HG02938 (cell line): ENCODE measurements at regions not wholly inside any gene's neighbourhood (a gene's known extent, or its start where the extent isn't known, plus 50 kb on each side); places are given as distances from the start of the nearest gene placed in this dataset.
"Not testable (repeated sequence)": the region's sequence is repeated elsewhere in the genome, so short reads cannot be mapped to it uniquely, and the experiment has no call there.

Source experiments
- ATAC-seq: cut with Tn5 transposase; IDR thresholded peaks from one replicate; pipeline ENCODE4 v1.9.1; 2021; ENCODE audit warnings: mild to moderate bottlenecking, moderate library complexity; ENCODE audit not compliant: unreplicated experiment

DNA sequence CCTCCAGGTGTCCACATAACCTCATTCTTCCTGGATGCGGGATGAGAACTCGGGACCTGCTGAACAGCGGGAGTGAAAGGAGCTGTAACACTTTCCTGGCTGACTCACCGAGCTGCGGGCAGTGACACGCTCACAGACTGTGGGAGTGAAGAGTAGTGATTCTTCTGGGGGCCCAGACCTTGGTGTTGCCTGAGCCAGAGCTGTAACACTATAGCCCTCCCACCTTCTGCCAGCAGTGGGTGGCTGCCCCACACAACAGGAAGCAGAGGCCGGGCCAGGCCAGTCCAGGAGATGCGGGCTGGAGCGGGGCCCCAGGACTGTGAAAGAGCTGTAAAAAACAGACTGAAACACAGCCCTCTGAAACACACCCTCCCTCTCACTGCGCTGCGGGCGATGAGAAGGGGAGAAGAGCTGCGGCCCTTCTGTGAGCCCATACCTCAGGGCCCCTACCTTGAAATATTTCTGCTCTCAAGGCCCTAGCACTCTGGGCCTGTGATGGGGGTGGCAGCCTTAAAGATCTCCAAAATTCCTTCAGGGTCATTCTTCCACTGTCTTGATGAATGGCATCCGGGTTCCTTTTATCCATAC is 464.0 kb upstream of the CCDC54 start:
- ATAC-seq: no peak

DNA sequence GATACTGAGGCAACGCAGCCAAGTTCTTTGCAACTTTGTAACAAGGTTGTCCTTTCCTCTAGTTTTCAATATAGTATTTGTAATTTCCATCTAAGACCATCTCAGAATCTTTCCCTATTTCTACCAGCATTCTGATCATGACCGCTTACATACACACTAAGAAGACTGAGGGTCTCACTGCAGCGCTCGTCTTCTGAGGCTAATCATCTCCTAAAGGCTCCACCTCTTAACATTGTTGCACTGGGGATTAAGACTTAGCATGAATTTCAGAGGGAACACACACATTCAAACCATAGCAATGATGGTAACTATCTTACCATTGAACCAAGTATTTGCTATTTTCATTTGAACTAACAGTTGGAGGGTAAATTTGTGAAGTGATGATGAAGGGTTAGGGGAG is 463.3 kb upstream of the CCDC54 start:
- ATAC-seq: no peak

DNA sequence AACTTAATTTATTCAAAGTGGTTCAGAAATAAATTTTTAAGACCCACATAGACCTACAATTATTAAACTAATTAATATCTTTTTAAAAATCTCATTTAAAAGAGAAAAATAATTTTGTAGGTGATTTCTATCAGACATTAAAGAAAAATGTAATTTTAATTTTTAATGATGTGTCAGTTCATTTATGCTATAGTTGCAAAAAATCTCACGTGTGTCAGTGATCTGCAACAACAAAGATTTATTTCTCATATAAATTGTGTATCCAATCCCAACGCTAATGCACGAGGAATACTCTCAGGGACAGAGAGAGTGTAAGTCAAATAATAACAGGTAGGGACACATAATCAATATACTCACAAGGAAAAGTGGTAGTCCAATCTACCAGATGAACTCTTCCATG is 456.6 kb upstream of the CCDC54 start:
- ATAC-seq: no peak

DNA sequence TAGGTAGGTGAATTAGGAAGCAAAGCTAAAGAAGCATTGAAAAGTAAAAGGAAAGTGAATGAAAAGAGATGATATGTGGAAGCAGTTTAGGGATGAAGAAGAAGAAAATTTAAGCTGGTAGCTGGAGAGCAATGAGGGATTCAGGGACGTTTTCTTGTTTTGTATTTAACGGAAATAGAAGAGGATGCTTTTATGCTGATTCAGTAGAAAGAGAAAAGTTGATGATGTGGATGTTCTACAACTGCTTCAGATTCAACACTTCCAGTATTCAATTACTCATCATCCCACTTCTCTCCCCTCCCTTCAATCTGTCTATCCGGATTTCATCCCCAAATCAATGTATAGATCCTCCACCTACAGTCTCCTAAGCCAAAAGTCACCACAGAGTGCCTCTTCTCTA is 448.2 kb upstream of the CCDC54 start:
- no peak for ATAC-seq

DNA sequence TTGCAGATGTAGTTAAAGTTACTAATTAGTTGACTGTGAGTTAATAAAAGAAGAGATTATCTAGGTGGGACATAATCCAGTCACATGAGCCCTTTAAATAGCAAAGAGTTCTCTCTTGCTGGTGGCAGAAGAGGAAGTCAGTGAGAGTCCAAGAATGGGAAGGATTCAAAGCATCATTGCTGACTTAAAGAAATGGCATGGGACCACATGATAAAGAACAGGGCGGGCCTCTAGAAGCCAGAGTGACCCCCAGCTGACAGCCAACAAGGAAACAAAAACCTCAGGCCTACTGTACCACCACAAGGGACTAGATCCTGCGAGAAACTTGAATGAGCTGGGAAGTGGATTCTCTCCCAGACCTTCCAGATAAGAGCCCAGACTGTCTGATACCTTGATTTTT is 447.2 kb upstream of the CCDC54 start:
- no peak for ATAC-seq

DNA sequence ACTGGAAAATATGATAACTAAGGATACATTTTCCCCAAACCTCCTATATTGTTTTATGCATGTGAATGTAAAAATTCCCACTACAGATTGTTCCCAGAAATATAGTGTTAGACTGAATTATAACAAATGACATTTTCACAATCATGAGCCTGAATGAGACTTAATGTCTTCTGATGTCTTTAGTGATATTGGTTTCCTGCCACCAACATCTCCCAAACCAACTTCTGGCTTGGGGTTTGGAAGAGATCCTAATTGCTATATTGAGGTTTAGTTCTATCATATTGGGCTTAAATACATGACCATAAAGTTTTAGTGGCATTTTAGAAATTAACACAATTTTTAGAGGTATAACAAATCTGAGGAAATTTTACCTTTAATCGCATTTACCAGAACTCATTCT is 445.3 kb upstream of the CCDC54 start:
- ATAC-seq: no peak

DNA sequence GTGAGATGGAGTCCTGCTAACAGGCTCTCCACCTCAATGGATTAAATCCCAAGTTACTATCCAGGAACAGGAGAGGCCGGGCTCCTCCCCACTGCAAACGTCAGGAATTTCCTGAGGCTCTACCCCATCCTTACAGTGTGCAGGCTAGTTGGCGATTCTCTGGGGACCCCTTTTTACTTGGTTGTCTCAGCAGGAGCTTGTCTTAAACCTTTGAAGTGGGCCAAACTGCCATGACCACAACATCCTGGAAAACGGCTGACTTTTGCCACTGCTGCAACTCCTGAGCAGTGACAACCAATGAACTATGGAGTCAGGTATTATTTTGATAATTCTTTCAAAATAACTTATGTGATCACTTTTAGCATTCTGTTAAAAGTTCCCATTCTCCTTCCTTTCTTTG is 440.9 kb upstream of the CCDC54 start:
- no peak for ATAC-seq

DNA sequence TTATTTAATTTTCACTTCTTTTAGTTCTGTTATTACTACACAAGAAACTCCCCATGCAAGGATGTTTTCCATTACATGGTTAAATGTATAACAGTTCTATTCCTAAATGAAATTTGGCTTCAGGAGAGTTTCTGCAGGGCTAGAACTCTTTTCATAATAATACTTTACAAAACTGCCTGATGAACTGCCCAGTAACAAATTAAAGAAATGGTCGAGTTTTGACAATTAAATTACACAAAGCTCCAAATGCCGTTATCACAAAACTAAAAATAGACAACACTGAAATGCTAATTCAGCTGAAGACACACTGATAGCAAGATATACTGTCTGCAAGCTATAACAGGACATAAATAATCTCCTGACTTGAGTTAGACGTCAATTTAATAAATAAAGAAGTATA is 435.2 kb upstream of the CCDC54 start:
- ATAC-seq: no peak

DNA sequence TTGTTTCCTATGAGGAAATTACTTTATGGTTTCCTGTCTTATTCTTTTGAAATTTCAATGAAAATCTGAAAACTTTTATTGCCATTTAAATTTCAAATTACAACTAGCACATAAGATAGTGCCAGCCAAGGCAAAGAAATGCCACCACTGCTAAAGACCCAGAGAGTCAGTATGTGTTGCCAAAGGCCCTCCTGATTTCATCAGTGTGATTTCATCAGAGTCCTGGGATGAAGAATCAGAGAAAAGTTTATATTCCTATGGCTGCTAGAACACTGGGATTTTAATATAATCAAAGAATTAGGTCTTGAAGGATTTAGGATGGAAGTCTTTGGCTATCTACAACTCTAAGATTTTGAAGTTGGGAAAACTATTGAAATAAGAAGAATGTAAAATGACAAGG is 434.2 kb upstream of the CCDC54 start:
- ATAC-seq: no peak

DNA sequence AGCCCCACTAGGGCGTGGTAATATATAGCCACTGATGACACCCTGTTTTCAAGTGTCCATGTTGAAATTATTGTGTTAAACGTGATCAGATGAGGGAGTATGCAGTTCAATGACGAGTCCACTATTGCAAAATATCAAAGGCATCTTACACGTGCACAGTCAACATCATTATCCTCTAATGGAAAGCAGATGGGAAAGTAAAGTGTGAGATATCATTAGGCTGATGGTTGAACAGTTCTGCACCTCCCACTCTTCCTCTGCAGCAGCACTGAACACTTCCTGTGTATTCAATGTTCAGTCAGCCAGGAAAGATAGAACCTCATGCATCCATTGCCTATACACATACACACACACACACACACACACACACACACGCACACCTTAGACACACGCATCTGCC is 431.8 kb upstream of the CCDC54 start:
- ATAC-seq: no peak

DNA sequence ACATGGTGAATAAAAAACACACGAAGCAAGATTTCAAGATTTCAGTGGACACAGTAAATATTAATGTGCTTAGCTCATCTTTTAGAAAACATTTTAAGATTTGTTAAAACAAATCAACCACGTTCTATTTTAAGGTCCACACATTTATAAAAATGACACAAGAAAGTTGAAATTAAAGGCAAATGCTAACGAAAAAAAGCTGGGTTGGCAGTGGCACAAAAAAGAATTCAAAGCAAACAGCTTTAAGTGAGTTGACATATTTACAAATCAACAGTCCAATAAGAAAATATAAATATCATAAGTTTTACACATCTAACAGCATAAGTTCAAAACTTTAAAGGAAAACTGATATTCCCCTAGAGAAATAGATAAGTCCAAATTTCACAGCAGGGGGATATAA is 430.4 kb upstream of the CCDC54 start:
- ATAC-seq: no peak

DNA sequence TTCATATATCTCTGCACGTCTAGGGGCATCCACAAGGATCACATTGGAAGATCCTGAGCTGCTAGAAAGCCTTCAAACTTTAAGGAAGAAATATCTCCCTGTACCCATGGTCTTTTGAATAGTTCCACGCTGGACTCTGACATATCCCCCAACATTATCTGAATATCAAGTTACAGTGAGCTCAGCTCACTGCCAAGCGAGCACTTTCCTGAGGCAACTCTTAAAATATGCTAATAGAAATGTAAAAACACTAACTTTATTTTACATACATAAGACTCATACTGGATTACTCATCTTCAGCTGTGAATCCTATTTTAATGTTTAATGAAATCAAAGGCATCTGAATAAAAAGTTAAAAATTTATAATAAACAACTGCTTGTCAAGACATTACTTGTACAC is 420.2 kb upstream of the CCDC54 start:
- no peak for ATAC-seq

DNA sequence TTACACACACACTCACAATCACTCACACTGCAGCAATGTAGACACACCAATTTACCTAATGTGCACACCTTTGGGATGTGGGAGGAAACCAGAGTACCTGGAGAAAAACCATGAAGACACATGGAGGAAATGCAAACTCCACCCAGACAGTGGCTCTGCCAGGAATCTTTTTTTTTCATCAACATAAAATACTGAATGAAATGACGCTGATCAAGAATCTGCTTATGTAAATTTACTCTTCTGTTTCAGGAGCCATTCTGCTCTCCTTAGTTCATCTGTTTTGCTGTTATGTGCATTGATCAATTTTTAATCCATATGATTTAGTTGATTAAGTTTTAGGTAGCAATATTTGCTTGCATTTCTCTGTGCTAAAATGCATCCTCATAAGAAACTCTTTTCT is 414.2 kb upstream of the CCDC54 start:
- no peak for ATAC-seq

DNA sequence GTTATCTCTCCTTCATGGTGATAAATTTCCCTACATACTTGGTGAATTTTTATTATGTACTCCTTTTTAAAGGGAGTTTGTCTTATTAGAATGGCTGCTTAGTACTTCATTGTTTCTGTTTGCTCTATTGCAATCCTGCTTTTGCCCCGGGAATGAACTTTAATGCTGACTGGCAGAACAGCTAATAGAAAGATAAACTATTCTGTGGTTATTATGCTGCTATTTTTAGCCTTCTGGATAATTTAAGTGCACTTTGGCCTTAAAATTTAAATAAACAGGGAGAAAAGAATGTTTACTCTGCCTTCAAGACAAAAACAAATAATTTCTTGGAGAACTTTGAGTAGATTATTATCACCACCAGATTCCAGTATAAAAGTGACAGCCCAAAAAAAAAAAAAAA is 413.8 kb upstream of the CCDC54 start:
- no peak for ATAC-seq

DNA sequence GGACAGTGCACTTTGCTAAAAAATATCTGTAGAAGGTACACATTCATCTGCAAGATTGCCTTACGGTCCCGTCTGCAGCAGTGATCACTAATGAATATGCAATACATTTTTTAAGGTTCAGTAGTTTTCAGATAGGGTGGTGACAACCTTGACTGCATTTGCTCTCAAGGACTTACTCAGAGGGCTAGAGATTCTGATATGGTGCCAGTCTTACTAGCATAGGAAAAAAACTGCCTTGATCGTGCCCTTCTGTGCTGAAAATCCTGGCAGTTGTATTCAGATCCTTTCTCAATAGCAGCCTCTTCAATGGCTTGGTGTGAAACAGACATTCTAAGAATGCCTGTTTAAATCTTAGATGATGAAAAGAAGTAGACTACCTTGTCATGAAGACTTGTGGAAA is 411.9 kb upstream of the CCDC54 start:
- ATAC-seq: no peak

DNA sequence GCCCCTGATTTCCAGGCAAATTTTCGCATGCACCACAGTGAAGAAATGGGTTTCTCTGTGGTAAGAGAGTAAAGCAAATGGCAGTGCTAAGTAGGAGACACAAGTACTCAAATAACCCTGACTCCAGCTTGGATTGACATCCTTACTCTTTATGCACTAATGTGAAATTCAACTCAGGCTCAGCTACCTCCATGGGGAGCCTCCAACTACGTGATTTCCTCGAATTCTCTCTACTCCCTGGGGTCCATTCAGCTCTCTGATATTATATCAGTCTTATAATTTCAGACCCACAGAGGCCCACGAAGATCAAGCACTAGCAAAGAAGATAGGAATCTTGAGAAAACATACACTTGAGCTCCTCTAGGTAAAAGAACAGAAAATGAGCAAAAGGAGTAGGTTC is 407.6 kb upstream of the CCDC54 start:
- ATAC-seq: no peak

DNA sequence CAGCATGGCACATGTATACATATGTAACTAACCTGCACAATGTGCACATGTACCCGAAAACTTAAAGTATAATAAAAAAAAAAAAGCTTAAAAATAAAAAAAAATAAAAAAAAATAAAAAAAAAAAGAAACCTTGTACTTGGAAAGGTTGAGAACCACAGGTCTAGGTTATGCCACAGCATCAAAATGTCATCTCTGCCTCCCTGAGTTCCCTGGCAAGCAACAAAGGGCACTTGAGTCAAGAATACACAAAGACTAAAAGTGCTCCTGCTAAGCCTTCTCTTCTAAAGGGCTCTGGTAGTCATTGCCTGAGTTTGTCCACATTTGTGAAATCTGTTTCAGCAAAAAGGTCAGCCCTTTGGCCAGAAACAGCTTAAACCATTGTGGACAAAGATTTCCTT is 395.8 kb upstream of the CCDC54 start:
- ATAC-seq: no peak

DNA sequence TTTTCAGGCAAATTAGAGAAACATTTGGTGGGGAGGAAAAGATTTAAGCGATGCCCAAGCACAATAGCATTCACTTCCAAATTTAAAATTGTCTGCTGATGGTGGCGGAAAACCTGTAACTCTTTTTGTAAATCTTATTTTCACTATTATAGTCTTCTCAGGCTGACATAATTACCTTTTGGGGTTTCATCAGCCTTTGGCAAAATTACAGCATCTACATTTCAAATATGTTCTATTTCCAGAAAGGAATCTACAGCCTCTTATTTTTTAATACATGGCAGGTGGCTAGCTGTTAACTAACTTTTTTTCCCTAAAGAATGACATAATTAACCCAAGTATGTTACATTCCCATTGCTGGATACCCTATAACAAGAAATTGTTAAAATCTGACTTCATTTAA is 391.5 kb upstream of the CCDC54 start:
- ATAC-seq: no peak

DNA sequence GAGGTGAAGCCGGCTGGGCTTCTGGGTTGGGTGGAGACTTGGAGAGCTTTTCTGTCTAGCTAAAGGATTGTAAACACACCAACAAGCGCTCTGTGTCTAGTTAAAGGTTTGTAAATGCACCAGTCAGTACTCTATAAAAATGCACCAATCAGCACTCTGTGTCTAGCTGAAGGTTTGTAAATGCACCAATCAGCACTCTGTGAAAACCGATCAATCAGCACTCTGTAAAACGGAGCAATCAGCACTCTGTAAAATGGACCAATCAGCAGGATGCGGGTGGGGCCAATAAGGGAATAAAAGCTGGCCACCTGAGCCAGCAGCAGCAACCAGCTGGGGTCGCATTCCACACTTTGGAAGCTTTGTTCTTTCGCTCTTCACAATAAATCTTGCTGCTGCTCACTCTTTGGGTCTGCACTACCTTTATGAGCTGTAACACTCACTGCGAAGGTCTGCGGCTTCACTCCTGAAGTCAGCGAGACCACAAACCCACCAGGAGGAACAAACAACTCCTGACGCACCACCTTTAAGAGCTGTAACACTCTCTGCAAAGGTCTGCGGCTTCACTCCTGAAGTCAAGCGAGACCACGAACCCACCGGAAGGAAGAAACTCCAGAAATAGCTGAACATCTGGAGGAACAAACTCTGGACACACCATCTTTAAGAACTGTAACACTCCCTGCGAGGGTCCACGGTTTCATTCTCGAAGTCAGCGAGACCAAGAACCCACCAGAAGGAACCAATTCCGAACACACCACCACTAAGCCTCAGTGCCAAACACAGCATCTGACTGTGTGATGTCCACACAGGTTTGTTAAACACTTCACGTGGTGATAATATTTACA is 378.2 kb upstream of the CCDC54 start:
- ATAC-seq: not testable (repeated sequence)

DNA sequence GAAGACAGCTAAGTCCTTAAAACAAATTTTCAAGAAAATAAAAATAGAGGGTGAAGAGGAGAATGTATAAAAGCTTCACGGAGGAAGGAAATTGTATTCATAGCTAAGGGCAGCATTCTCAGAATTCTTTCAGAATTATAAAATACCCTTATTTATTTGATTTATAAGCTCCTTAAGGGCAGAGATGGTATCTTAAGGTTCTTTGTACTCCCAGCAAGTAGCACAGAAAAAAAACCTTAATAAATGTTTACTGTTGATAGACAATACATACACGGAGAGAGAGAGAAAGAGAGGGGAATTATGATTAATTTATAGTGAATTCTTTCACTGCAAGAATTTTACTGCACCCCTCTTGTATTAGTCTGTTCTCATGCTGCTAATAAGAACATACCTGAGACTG is 375.6 kb upstream of the CCDC54 start:
- no peak for ATAC-seq

DNA sequence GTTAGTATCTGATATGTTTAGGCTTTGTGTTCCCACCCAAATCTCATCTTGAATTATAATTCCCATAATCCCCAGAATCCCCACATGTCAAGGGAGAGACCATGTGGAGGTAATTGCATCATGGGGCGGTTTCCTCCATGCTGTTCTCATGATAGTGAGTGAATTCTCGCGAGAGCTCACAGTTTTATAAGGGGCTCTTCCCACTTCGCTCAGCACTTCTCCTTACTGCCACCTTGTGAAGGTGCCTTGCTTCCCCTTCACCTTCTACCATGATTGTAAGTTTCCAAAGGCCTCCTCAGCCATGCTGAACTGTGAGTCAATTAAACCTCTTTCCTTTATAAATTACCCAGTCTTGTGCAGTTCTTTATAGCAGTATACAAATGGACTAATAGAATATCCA is 371.9 kb upstream of the CCDC54 start:
- not testable (repeated sequence) for ATAC-seq

DNA sequence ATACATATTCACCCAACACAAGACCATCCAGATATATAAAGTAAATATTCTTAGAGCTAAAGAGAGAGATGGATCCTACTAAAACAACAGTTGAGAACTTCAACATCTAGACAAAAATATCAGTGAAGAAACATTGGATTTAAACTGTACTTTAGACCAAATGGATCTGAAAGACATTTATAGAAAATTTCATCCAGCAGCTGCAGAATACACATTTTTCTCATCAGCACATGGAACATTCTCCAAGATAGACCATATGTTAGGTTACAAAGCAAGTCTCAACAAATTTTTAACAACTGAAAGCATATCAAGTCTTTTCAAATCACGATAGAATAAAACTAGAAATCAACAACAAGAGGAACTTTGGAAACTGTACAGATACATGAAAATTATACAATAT is 369.0 kb upstream of the CCDC54 start:
- no peak for ATAC-seq

DNA sequence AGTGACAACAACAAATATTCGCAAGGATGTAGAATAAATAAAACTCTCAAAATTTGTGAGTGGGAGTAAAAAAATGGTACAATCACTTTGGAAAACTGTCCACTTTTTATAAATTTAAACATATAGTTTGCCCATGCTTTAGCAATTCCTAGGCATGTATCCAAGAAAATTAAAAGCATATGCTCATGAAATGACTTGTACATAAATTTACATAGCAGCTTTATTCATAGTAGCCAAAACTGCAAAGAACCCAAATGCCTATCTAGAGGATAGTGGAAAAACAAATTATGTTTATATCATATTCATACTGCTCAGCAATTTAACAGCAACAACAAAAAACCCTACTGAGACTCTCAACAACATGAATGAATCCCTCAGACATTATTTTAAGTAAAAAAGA is 363.6 kb upstream of the CCDC54 start:
- ATAC-seq: no peak
